Activated CD4-positive, alpha-beta T cell treated with anti-CD3 and anti-CD28 coated beads, Interleukin-2, amount 10 ng/mL, durations not matched to agents 7 days and 5 days (primary cell): ENCODE measurements at regions not wholly inside any gene's neighbourhood (a gene's known extent, or its start where the extent isn't known, plus 50 kb on each side); places are given as distances from the start of the nearest gene placed in this dataset.

Experiments
- CTCF ChIA-PET: fragments of 350-600 bp; sonication (Branson Sonifier 250); formaldehyde crosslinking; loops from one replicate; lab custom pipeline; 2021; ENCODE audit warnings: antibody characterized with exemption; lab: Charles Lee
- POLR2A ChIA-PET: fragments of 350-600 bp; sonication (Branson Sonifier 250); formaldehyde crosslinking; loops from one replicate; lab custom pipeline; 2021; ENCODE audit warnings: antibody characterized with exemption; lab: Charles Lee
- DNase-seq: peaks from one replicate; pipeline ENCODE4 v3.0.0-alpha.2; 2020
- H3K27ac Mint-ChIP-seq: one replicate; pipeline ENCODE4 v1.8.0; 2021; ENCODE audit warnings: mild to moderate bottlenecking, moderate library complexity, mixed read lengths
- H3K27me3 Mint-ChIP-seq: one replicate; pipeline ENCODE4 v1.8.0; 2021; ENCODE audit warnings: mixed read lengths
- H3K36me3 Mint-ChIP-seq: one replicate; pipeline ENCODE4 v1.8.0; 2021; ENCODE audit warnings: low read depth, mixed read lengths
- H3K4me1 Mint-ChIP-seq: one replicate; pipeline ENCODE4 v1.8.0; 2021; ENCODE audit warnings: mixed read lengths
- H3K4me3 Mint-ChIP-seq: one replicate; pipeline ENCODE4 v1.8.0; 2021; ENCODE audit warnings: mild to moderate bottlenecking, moderate library complexity, mixed read lengths
- H3K9me3 Mint-ChIP-seq: one replicate; pipeline ENCODE4 v1.8.0; 2021; ENCODE audit warnings: mixed read lengths

- Mint-ChIP-seq H3K36me3 (no peaks in the 10 kb centered on the region), H3K4me1 (no peaks in the 10 kb centered on the region), H3K9me3 (peaks cover 14% of the 10 kb centered on the region), H3K4me3 (no peak overlapping the region), H3K27me3 (no peaks in the 10 kb centered on the region), H3K27ac (no peak overlapping the region)
- ChIA-PET CTCF (no interaction called here), POLR2A (no interaction called here)
- no peak for DNase-seq
These were observed 896.4 kb downstream of the BCL11B start for GRCh38 chr14:98375566-98375965.

DNA sequence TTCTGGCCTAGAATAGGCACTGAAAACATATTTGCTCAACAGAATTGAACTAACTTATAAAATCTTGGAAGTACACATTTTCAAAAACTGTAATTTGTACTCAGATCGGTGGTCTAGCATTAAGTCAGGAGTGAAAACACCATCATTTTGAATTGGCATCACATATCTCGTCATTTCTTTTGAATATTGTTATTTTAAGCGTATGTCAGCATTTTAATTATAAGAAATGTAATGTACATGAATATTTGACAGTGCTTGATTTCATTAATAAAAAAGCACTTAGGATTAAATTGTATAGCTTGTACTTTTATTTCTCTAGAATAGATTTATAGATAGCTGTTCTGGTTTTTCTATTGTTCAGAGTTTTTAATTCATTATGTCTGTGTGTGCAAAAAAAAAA, 892.2 kb downstream of the BCL11B start:
- H3K27ac Mint-ChIP-seq: no peak overlapping the region

DNA sequence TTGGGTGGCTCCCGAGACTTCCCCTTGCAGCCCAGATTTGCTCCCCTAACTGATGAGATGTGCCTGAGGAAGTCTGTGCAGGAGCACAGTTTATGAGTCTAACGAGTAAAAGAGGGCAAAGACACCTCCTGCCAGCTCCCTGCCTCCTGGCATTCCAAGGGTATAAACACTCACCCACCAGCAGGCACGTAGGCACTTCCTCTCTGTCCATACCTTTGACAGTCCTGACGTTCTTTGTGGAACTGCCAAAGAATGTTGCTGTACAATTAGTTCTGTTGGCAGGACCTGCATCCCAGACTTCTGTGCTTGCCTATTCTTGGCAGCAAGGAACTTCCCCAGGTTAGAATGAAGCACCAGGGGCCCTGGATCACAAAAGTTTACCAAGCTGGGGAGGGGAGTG, 889.3 kb downstream of the BCL11B start:
- Mint-ChIP-seq H3K4me1 (no peaks in the 10 kb centered on the region), H3K27me3 (no peaks in the 10 kb centered on the region), H3K27ac (no peak overlapping the region), H3K9me3 (peaks cover 26% of the 10 kb centered on the region), H3K4me3 (no peak overlapping the region), H3K36me3 (peaks cover 2% of the 10 kb centered on the region)
- CTCF ChIA-PET: no interaction called here
- DNase-seq: no peak
- POLR2A ChIA-PET: no interaction called here

More for the DNA sequence above, 892.2 kb downstream of the BCL11B start:
- CTCF ChIA-PET: interaction anchor here (0.6 kb wide), 1 partner anchor 398 kb away, joined by 3 read pairs; no protein-coding TSS in a partner anchor
- Mint-ChIP-seq H3K36me3 (peaks cover under 1% of the 10 kb centered on the region), H3K4me1 (no peaks in the 10 kb centered on the region), H3K9me3 (peaks cover 20% of the 10 kb centered on the region), H3K4me3 (no peak overlapping the region), H3K27me3 (no peaks in the 10 kb centered on the region)
- POLR2A ChIA-PET: no interaction called here
- DNase-seq: no peak

DNA sequence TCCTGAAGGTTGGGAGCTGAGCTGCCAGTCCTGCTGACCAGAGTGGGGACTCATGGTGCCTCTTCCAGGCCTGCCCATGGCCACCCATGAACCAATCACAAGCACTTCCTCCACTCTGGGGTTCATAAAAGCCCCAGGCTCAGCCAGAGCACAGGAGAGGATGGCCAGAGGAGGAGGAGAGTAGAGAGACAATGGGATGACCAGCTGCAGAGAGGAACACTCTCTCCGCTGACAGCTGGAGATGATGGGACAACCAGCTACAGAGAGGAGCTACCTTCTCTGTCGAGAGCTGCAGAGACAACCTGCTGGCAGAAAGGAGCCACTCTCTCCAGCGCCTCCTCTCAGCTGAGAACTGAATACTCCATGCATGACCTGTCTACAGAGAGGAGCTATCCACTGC, 886.1 kb downstream of the BCL11B start:
- Mint-ChIP-seq H3K4me1 (no peaks in the 10 kb centered on the region), H3K27ac (no peak overlapping the region), H3K4me3 (no peak overlapping the region), H3K27me3 (no peaks in the 10 kb centered on the region), H3K9me3 (peaks cover 18% of the 10 kb centered on the region), H3K36me3 (peaks cover 2% of the 10 kb centered on the region)
- ChIA-PET POLR2A (no interaction called here), CTCF (no interaction called here)
- no peak for DNase-seq

DNA sequence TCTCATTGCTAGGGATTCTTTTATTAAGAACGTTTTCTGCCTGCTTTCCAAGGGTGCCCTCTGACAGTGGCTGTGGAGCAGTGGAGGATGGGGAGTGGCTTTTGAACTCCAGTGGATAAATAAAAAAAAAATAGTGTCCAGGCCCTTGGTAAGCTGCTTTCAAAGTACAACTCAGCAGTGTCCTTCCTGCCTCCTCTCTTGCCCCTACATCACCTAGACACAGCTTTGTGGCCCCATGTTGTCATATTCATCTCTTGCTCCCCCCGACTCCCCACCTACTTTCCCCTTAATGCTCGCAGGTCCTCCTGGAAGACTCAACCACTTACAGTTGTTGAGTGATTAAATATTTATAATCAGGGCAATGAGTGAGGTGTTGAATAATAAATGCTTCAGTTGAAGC, 880.9 kb downstream of the BCL11B start:
- no peaks in the 10 kb centered on the region for H3K27me3 Mint-ChIP-seq
- POLR2A ChIA-PET: no interaction called here

DNA sequence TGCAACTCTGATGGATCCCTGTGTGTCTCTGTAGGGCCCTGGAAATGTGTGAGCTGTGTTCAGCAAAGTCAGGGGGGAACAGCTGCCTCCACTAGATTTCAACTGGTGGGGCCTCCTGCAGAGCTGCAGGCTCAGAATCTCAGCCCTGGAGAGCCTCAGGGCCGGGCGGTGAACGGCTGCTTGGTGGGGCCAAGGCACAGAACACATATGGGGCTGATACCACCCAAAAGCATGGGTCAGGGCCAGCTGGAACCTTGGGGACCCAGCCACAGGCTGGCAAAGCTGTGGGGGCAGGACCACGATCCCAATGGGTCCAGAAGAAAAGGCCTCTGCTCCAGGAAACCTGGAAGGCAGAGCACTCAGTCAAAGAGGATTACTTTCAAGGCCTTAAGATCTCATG, 878.5 kb downstream of the BCL11B start:
- Mint-ChIP-seq H3K27ac (no peak overlapping the region), H3K9me3 (no peaks in the 10 kb centered on the region), H3K4me3 (no peak overlapping the region), H3K36me3 (no peaks in the 10 kb centered on the region), H3K4me1 (no peaks in the 10 kb centered on the region), H3K27me3 (no peaks in the 10 kb centered on the region)
- DNase-seq: no peak
- CTCF ChIA-PET: interaction anchor here (0.7 kb wide), 1 partner anchor 15 kb away, joined by 3 read pairs; no protein-coding TSS in a partner anchor
- POLR2A ChIA-PET: no interaction called here

More for the DNA sequence above, 880.9 kb downstream of the BCL11B start:
- Mint-ChIP-seq H3K36me3 (no peaks in the 10 kb centered on the region), H3K27ac (no peak overlapping the region), H3K4me1 (no peaks in the 10 kb centered on the region), H3K4me3 (no peak overlapping the region), H3K9me3 (peaks cover 8% of the 10 kb centered on the region)
- DNase-seq: no peak
- CTCF ChIA-PET: interaction anchor here (1.2 kb wide), 1 partner anchor 13 kb away, joined by 3 read pairs; no protein-coding TSS in a partner anchor

DNA sequence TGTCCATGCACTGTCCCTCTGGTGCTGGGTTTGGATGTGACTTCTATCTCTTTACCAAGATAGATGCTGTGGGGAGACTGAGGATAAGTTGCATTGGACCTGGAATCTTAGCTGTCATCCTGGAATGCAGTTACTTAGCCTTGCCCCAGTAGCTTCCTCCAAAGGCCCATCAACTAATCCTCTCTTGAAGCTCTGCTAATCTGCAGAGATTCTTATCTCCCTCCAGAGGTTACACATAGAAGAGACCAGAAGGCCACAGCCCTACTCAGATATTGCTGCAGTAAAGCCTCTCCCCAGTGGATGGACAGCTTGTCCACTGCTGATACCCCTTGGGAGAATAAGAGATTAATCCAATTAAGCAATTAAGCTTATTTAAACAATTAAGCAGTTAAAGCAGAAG, 867.2 kb downstream of the BCL11B start:
- Mint-ChIP-seq H3K27ac (no peak overlapping the region), H3K27me3 (peaks cover 2% of the 10 kb centered on the region), H3K9me3 (no peaks in the 10 kb centered on the region), H3K4me1 (peaks cover 7% of the 10 kb centered on the region), H3K36me3 (no peaks in the 10 kb centered on the region), H3K4me3 (no peak overlapping the region)
- no peak for DNase-seq
- ChIA-PET POLR2A (no interaction called here), CTCF (interaction anchor here (1.0 to 1.9 kb wide), 3 partner anchors 10 to 266 kb away, joined by 3 to 5 read pairs (median 5); no protein-coding TSS in a partner anchor)

- no peak overlapping the region for H3K27ac Mint-ChIP-seq
- H3K9me3 Mint-ChIP-seq: peaks cover 2% of the 10 kb centered on the region
- DNase-seq: no peak
- ChIA-PET POLR2A (no interaction called here), CTCF (no interaction called here)
- H3K4me1 Mint-ChIP-seq: peaks cover 10% of the 10 kb centered on the region
- peaks cover 2% of the 10 kb centered on the region for H3K27me3 Mint-ChIP-seq
- H3K36me3 Mint-ChIP-seq: no peaks in the 10 kb centered on the region
- H3K4me3 Mint-ChIP-seq: no peak overlapping the region
These were observed 863.9 kb downstream of the BCL11B start for GRCh38 chr14:98408024-98408555.

DNA sequence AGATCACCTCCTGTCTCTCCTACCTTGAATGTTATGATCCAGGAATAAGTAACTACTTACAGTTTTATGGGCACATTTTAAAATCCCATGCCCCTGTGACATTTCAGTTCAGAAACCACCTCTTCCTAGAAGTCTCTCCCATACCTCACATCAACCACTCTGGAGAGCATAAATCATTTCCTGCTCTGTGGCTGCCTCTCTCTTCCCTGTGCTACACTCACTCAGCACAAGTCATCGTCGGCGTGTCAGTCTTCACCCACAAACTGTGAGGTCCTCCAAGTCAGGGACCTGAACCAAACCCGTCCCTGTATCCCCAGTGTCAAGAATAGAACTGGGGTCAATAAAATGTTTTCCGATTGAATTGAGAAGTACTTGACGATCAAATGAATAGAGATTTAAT, 863.3 kb downstream of the BCL11B start:
- Mint-ChIP-seq H3K36me3 (no peaks in the 10 kb centered on the region), H3K4me3 (no peak overlapping the region), H3K9me3 (peaks cover 2% of the 10 kb centered on the region), H3K27me3 (peaks cover 2% of the 10 kb centered on the region), H3K27ac (no peak overlapping the region), H3K4me1 (peaks cover 10% of the 10 kb centered on the region)
- ChIA-PET CTCF (no interaction called here), POLR2A (no interaction called here)
- peak; percentile 11 for DNase-seq

DNA sequence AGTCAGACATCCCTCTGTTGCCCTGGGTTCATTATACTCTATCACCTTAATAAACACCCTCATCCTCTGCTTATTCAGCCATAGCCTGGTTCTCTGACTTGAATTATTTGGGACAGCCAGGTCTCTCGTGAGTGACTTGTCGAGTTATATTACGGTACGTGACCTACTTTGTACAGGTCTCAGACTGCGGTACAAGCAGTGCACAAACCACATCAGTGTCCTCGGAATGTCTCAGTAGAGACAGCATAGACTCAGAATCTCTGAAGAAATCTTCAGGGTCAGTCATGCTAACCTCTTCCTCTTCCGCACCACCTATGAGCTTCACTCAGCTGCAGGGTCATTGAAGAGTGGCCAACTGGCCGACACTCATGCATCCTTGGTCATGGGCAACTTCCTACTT, 860.8 kb downstream of the BCL11B start:
- POLR2A ChIA-PET: no interaction called here
- no peaks in the 10 kb centered on the region for H3K36me3 Mint-ChIP-seq
- no peak overlapping the region for H3K27ac Mint-ChIP-seq
- CTCF ChIA-PET: no interaction called here
- peaks cover 10% of the 10 kb centered on the region for H3K4me1 Mint-ChIP-seq
- no peak overlapping the region for H3K4me3 Mint-ChIP-seq
- peaks cover 2% of the 10 kb centered on the region for H3K27me3 Mint-ChIP-seq
- no peak for DNase-seq
- H3K9me3 Mint-ChIP-seq: peaks cover 2% of the 10 kb centered on the region

GRCh38 chr14:98412431-98412830, 859.6 kb downstream of the BCL11B start:
- H3K27ac Mint-ChIP-seq: no peak overlapping the region
- CTCF ChIA-PET: interaction anchor here (1.5 kb wide), 1 partner anchor 13 kb away, joined by 3 read pairs; no protein-coding TSS in a partner anchor
- DNase-seq: no peak
- H3K27me3 Mint-ChIP-seq: no peaks in the 10 kb centered on the region
- H3K4me3 Mint-ChIP-seq: no peak overlapping the region
- H3K36me3 Mint-ChIP-seq: no peaks in the 10 kb centered on the region
- peaks cover 2% of the 10 kb centered on the region for H3K9me3 Mint-ChIP-seq
- peaks cover 10% of the 10 kb centered on the region for H3K4me1 Mint-ChIP-seq
- POLR2A ChIA-PET: no interaction called here

DNA sequence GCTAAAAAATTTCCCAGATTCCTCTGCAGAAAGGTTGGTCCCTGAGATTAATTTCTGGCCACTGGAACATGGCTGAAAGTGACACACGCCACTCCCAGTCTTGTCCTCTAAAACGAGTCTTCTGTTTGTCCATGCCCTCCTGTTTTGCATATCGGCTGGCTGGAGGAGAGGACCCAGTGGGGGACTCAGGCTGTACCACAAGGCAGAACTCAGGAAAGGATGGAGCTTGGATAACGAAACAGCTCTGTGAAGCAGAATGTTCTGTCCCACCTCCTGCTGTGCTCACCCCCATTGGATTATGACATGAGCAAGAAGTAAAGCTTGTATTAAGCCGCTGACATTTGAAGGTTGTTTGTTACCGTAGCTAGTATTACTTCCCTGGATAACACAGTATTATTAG, 856.2 kb downstream of the BCL11B start:
- Mint-ChIP-seq H3K4me1 (peaks cover 2% of the 10 kb centered on the region), H3K27ac (no peak overlapping the region), H3K27me3 (no peaks in the 10 kb centered on the region), H3K9me3 (no peaks in the 10 kb centered on the region), H3K36me3 (no peaks in the 10 kb centered on the region), H3K4me3 (no peak overlapping the region)
- CTCF ChIA-PET: no interaction called here
- DNase-seq: no peak
- POLR2A ChIA-PET: no interaction called here

GRCh38 chr14:98417001-98417400, 855.0 kb downstream of the BCL11B start:
- ChIA-PET CTCF (no interaction called here), POLR2A (no interaction called here)
- Mint-ChIP-seq H3K36me3 (no peaks in the 10 kb centered on the region), H3K9me3 (no peaks in the 10 kb centered on the region), H3K27ac (no peak overlapping the region), H3K4me3 (no peak overlapping the region), H3K27me3 (no peaks in the 10 kb centered on the region), H3K4me1 (peaks cover 2% of the 10 kb centered on the region)
- no peak for DNase-seq

- Mint-ChIP-seq H3K4me3 (no peak overlapping the region), H3K9me3 (peaks cover 2% of the 10 kb centered on the region), H3K36me3 (peaks cover 4% of the 10 kb centered on the region), H3K27me3 (no peaks in the 10 kb centered on the region), H3K4me1 (peaks cover 22% of the 10 kb centered on the region), H3K27ac (no peak overlapping the region)
- no peak for DNase-seq
- ChIA-PET POLR2A (no interaction called here), CTCF (no interaction called here)
These were observed 843.5 kb downstream of the BCL11B start for GRCh38 chr14:98428483-98428994.
